SKM-1 treated with dmso at 0.1 percent for 144 hours (cell line): ENCODE measurements at regions not wholly inside any gene's neighbourhood (a gene's known extent, or its start where the extent isn't known, plus 50 kb on each side); places are given as distances from the start of the nearest gene placed in this dataset.
"Not testable (repeated sequence)": the region's sequence is repeated elsewhere in the genome, so short reads cannot be mapped to it uniquely, and the experiment has no call there.

Source experiments
- DNase-seq: peaks from one replicate; lab custom pipeline; 2025; ENCODE audit not compliant: unreplicated experiment; lab: John Stamatoyannopoulos, UW

- DNase-seq = no peak
Observed at GRCh38 chr7:32224276-32224675, 154.1 kb upstream of the PDE1C start.

- DNase-seq = no peak
Observed at GRCh38 chr7:32223721-32224120, 153.5 kb upstream of the PDE1C start.

- no peak for DNase-seq
Observed at GRCh38 chr7:32223071-32223650, 153.0 kb upstream of the PDE1C start.

GRCh38 chr7:32222251-32222900 is 152.2 kb upstream of the PDE1C start:
- DNase-seq = no peak

- no peak for DNase-seq
Observed at GRCh38 chr7:32221736-32222135, 151.5 kb upstream of the PDE1C start.

GRCh38 chr7:32221056-32221455 is 150.8 kb upstream of the PDE1C start:
- DNase-seq = no peak

- DNase-seq = not testable (repeated sequence)
Observed at GRCh38 chr7:32219831-32220230, 149.6 kb upstream of the PDE1C start.

- no peak for DNase-seq
Observed at GRCh38 chr7:32219416-32219815, 149.2 kb upstream of the PDE1C start.

- no peak for DNase-seq
Observed at GRCh38 chr7:32218741-32219288, 148.6 kb upstream of the PDE1C start.

GRCh38 chr7:32218154-32218467 is 147.9 kb upstream of the PDE1C start:
- DNase-seq = no peak

- no peak for DNase-seq
Observed at GRCh38 chr7:32217341-32218153, 147.3 kb upstream of the PDE1C start.

GRCh38 chr7:32216759-32217158 is 146.6 kb upstream of the PDE1C start:
- no peak for DNase-seq

GRCh38 chr7:32215697-32216096 is 145.5 kb upstream of the PDE1C start:
- DNase-seq = no peak

- DNase-seq = no peak
Observed at GRCh38 chr7:32214913-32215312, 144.7 kb upstream of the PDE1C start.

GRCh38 chr7:32212321-32212720 is 142.1 kb upstream of the PDE1C start:
- no peak for DNase-seq

- no peak for DNase-seq
Observed at GRCh38 chr7:32206987-32207386, 136.8 kb upstream of the PDE1C start.

- no peak for DNase-seq
Observed at GRCh38 chr7:32206488-32206887, 136.3 kb upstream of the PDE1C start.

- DNase-seq = not testable (repeated sequence)
Observed at GRCh38 chr7:32205298-32205824, 135.2 kb upstream of the PDE1C start.

GRCh38 chr7:32204361-32205018 is 134.3 kb upstream of the PDE1C start:
- peak; percentile 60 for DNase-seq

- DNase-seq = no peak
Observed at GRCh38 chr7:32200646-32201045, 130.4 kb upstream of the PDE1C start.

GRCh38 chr7:32194537-32194936 is 124.3 kb upstream of the PDE1C start:
- no peak for DNase-seq
